ENCODE measurements at regions not wholly inside any gene's neighbourhood (a gene's known extent, or its start where the extent isn't known, plus 50 kb on each side); places are given as distances from the start of the nearest gene placed in this dataset.
"Not testable (repeated sequence)": the region's sequence is repeated elsewhere in the genome, so short reads cannot be mapped to it uniquely, and the experiment has no call there.

DNA sequence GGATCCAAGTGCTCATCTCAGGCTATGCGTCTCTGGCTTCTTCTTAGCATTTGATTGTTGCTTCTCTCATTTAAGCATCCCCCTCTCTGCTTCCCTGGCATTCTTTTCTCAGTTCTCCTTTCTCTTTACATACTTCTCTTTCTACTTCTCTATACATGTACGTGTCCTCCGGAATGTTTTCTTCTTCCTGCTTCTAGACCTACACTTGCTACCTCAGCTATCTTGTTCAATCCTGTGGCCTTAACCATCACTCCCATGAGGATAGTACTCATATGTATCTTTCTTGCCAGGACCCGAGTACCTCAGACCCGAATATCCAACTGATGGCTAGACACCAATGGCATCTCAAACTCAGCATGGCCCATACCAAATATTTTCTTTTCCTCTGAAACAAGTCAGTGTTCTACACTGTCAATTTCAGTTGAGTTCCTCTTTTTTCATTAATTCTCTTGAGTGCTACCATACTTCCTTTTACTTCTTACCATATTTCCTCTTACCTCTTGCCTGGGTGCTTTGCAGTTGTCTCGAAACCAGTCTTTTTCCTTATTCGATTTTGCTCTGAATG, 115.1 kb upstream of the SLC38A2 start:
- peak in 1 of 2 donors; percentile 19 for DNase-seq

DNA sequence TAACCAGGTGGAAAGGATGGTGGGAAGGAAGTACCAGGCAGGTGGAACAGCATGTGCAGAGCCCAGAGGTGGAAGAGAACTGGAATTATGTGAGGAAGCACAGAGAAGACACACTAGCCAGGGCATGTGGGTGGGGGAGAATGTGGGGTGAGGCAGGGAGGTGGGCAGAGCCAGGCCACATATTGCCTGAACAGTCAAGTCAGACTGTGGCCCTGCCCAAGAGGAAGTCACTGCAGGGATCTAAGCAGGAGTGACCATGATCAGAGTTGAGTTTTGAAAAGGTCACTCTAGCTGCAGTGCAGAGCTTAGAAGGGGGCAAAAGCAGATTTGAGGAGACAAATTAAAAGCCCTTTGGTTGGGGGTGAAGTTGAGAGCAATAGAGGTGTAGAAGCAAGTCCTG, 114.0 kb upstream of the SLC38A2 start:
- DNase-seq, result no peak

DNA sequence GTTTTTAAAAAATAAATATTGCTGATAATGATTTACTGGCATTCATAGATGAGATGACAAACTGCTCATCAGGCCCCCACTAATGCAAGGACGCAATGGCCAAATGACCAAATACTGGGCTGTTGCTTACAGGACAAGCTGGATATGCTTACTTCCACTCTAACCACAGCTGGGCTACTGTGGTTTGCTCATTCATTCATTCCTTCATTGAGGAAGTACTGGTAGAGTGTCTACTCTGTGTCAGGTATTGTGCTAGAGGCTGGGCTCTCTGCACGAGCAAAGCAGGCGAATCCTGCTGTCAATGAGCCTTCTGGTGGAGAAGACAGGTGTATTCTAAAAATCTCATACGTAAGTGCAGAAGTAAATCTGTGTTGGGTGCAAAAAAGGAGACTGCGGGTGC, 113.3 kb upstream of the SLC38A2 start:
- DNase-seq, result no peak

DNA sequence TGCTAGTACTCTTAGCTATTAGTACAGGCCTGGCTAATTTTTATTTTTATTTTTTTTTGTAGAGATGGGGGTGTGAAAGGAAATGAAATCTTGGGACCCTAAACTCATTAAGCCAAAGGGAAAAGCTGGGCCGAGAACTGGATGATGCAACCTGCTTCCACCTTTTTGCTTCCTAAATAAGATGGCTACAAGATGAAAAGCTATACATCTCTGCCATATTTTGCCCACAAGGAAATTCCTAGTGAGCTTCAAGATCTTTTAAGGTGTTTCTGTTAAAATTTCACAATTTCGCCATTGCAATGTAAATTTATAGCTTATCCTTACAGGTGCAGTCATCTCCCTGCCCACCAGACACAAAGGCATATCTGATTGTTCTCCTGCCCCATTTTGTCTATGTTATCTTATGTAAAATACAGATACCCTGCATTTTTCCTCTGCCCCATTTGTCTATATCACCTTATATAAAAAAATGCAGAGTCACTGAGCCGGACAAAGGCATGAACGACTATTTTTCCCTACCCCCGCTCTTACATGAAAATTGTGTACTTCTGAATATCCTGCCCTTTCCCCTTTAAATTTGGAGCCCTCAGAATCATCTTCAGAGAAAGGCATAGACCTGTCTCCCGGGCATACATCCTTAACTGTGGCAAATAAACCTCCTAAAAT, 112.0 kb upstream of the SLC38A2 start:
- no peak for DNase-seq

DNA sequence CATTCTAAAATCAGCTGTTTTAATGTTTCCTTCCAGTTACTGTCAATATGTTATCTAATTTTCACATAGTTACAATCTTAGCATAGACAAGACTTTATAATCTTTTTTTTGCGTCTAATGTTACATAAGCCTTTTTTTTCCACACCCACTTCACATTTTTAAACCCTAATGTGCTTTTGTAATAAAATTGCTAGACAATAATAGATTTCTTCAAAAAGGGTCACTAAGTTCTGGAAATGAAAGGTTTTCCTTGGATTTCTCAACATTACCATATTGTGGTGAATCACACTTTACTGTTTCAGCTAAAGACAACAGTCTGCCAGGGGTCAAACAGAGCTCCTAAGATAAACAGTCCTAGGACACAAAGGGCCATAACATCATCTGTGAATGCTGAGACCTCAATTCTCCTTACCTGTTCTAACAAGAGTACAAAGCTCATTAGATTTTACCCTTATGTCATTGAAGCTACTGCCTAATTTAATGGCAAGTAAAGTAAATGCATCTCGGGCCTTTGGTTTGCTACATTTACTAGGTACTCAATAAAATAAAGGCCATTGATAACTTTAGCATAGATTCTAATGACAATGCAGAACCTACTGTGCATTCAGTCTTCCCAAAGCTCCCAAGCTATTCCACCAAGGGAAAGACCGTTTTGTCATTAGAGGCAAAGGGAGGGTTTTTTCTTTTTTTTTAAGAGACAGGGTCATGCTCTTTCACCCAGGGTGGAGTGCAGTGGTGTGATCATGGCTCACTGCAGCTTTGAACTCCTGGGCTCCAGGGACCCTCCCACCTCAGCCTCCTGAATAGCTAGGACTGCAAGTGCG, 111.2 kb upstream of the SLC38A2 start:
- no peak for DNase-seq

DNA sequence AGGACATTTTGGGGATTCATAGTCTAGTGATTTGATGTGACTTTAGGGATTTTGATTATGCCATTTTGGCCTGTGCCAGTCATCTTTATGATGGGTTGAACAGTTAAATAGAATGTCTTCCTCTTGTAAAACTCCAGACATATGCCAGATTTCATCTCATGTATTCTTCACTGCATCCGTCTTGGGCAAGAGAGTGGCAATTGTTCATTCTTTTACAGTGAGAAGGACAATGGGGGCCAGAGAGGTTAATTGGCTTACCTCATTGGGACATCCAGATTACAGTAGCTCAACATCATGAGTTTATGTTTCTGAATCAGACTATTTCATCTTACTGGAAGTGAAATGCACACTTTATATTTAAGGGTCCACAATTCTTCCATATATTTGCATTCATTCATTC, 108.2 kb upstream of the SLC38A2 start:
- no peak for DNase-seq

DNA sequence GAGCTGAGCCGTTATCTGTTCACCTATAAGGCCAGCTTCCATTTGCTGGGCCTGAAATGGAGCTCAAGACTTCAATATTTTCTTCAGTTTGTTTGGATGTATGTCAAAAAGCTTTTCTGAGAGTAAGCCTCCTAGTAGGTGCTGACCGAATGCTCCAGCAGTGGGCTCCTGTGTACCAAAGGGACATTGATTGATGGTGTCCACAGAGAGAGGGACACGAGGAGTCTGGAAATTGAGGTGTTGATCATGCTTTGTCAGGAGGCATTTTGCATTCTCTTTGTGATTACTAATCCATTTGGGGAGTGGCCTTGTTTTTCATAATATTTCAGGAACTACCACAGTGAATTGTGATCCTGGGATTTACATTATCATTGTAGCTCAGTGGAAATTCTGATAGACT, 107.7 kb upstream of the SLC38A2 start:
- no peak for DNase-seq

DNA sequence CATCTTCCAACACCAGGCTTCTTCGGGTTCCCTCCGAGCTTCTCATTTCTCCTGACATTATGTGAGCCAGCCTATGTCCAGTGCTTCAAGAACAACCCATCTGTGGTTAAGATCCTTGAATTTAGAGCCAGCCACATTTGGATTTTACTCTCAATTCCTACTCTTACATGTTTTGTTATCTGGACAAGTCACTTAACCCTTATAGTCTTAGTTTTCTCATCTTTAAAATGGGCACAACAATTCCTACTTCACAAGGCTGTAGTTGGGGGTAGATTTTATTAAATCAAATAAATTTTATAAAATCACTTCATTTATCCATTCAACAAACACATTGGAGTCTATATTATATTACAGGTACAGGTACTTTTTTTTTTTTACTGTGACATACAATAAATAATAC, 105.5 kb upstream of the SLC38A2 start:
- no peak for DNase-seq

DNA sequence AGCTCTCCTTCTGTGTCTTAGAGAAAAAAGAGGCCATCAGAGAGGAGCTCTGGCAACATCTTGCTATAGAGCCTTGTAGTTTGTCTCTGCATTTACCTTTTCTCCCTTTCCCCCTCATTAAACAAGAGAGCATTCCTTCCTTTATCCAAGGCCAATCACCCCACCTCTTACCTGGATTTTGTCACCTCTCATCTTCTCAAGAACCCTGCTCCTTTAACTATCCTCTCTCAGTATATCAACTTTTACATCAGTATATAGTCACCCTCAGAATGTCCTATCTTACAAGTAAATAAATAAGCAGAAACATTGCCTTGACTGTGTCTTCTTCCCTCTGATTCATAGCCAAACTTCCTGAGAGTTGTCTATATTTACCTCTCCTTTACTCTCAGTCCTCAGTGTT, 105.0 kb upstream of the SLC38A2 start:
- DNase-seq, result no peak

DNA sequence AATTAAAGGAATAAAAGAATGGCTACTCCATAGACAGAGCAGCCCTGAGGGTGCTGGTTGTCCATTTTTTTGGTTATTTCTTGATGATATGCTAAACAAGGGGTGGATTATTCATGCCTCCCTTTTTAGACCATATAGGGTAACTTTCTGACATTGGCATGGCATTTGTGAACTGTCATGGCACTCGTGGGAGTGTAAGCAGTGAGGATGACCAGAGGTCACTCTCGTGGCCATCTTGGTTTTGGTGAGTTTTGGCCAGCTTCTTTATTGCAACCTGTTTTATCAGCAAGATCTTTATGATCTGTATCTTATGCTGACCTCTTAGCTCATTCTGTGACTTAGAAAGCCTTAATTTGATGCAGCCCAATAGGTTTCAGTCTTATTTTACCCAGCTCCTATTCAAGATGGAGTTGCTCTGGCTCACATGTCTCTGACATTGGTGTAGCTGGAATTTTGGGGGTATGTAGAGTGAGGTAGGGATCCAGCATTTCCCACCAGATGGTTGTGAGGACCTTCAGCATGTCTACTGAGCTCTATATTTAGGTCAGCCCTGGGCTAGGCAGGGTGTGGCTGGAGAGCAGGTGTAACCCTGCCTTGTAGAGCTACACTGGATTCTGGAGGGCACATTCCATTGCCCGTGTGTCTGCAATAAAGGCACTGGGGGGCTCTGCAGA, 103.5 kb upstream of the SLC38A2 start:
- DNase-seq, result no peak

DNA sequence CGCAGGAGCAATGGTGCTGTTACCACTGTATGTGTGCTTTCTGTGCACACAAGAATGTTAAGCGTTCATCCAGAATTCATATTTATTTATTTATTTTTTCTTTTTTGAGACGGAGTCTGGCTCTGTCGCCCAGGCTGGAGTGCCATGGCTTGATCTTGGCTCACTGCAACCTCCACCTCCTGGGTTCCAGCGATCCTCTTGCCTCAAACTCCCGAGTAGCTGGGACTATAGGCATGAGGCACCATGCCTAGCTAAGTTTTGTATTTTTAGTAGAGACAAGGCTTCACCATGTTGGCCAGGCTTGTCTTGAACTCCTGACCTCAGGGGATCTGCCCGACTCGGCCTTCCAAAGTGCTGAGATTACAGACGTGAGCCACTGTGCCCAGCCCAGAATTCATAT, 101.8 kb upstream of the SLC38A2 start:
- DNase-seq, result not testable (repeated sequence)

DNA sequence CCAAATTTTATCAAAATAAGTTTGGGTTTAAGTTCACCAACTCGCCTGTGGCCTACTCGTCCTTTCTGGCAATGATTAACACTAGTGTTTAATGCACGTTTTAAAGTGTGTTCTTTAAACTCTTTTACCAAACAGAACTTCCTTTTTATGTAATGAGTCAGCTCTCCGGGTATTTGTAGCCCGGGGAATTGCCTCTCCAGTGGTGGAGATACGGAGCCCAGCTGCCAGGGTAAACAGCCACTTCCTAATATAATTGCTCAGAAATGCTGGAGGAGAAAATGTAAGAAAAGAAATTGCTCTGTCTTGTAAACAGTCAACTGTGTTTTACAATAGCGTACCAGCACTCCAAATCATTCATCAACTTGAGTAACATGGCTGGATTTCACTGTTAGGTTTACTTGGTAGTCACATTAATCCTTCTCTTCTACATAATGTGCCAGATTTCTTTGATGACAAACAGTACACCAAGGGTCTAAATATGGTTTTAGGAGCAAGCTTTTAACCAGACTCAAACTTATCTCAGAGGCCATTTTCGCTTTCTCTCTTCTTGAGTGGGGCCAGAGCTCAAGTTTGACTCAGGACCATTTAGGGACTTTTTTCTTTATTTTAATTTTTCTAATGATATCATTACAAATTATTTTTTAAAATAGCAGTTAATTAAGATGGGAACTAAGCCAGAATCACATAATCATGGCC, 101.2 kb upstream of the SLC38A2 start:
- peak in 1 of 2 donors; percentile 43 for DNase-seq

DNA sequence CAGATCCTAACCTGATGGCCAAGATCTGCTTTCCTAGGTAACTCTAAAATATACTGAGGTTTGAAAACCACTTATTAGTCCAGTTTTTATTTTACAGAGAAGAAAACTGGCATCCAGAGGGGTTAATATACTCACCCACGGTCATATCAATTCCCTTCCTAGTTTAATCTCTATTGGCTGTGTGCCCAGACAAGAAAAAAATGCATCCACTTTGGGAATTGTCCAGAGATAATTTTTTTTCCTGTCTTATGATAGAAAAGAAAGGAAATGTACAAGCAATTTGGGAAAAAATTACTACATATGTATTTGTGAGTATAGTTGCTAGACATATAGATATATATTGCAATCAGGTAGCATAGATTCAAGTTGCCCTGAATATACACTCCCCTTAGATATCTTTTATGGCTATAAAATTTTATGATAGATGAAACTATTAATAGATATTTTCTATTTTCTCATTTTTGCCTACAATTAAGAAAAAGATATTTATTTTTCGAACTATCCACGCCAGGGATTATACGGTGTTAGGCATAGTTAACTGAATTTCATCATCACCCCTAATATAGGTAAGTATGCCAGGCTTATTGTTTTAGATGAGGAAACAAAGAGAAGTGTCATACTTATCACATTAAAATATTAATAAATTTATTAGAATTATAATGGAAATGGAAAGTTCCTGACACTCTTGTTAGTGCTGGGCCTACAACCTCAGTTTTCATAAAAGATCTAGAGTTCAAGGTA, 100.5 kb upstream of the SLC38A2 start:
- DNase-seq, result no peak

DNA sequence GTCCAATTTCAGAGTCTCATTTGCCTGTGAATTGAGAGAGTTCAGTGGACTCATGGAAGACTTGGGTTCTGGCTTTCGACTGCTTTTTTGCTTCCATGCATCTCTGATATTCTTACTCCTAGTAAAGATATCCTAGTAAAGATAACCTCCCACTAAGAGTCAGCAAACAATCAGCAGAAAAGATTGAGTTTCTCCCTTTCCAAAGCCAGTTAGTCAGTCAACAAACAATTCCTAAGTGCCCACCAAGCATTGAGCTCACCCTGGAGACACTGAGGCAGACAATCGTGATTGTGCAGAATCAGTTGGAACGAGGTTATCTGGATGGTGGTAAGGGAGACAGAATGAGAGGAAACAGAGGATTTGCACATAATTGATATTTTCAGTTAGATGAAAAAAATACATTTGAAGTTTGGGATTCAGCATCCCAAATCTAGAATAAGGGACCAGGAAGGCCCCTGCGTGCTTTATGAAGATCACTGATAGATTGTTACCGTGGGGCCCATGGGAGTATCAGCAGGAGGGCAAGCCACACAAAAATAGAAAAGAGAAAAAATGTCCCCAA, 99.7 kb upstream of the SLC38A2 start:
- DNase-seq, result no peak

DNA sequence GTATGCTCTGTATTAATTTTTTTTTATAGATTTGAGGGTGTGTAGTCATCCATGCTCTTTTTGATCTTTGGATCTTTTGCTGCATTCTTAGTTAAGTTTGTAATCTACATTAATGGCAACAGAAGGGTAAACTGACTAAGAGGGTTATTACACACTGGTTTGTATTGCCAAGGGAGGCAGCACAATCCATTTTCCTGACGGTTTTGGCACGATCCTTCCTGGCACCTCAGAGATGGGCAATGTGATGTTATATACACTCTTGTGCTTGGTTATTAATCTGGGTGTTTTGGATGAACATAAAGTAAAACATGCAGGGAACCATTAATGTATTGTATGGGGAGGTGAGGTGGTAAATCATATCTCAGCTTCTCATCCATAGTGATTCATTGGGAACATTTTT, 98.8 kb upstream of the SLC38A2 start:
- no peak for DNase-seq

DNA sequence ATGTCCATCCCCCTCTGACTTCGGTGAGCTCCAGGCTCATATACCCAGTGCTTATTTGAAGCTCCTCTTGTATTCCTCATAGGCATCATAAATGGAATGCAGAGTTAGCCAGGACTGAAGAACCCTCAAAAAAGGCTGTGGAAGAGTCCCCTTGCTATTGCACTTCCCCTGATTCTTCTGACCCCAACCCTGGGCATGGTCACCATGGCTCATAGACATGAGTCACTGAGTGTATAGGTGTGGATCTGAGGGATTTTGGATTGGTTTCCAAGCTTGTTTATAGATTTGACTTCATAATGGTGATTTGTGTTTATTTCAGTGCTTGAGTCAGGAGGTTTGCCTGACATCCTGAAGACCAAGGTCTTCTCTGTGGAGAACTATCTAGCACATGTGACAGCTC, 98.4 kb upstream of the SLC38A2 start:
- DNase-seq, result no peak

DNA sequence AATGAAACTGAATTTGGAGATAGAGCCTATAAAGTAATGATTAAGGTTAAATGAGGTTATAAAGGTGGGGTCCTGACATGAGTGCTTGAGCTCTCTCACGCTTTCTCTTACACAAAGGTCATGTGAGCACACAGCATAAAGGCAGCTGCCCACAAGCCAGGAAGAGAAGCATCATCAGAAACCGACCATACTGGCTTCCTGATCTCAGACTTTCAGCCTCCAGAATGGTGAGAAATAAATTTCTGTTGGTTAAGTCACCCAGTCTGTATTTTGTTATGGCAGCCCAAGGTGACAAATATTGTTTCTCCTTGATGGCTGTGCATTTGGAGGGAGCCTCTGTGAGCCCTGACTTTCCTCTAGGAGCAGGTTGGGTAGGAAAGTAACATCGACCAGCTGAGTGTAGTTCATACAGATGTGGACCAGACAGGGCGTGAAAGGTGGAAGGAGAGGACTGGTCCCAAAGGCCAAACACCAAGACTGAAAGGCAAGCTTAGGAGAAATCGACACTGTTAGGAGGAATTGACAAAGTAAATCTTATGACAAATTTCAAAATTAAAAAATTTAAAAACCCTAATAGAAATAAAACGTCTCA, 97.6 kb upstream of the SLC38A2 start:
- DNase-seq, result peak; percentile 8 to 22

DNA sequence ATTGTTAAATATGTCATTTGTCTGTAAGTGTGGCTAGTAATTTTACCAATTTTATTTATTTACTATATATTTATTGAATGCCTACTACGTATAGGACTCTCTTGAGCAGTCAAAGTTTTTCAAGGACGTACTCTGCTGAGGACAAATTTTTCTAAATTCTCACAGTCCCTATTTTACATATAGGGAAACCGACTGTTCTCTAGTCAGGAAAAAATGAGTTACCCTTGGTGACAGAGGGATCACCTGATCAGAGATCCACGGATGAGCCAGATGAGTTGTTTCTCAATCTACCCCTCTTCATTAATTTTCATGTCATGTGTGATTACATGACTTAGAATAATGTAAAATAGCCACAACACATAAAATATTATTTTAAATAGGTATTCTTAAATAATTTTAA, 96.2 kb upstream of the SLC38A2 start:
- DNase-seq, result no peak

DNA sequence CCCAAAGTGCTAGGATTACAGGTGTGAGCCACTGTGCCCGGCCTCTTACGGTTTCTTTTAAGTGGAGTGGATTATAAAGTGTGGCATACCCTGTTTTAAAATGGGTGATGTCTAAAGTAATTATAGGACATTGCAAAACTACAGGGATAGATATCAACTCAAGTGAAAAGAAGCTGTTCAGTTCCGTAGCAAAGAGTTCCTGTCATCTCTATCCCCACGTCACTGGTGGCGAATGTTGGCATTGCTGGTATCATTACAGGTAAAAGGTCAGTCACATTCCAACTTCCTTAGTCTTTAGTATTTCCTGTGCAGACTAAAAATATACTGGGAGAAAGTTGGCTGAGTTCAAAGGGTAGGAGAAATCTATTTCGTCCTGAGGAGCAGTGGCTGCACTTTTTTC, 95.6 kb upstream of the SLC38A2 start:
- no peak for DNase-seq

DNA sequence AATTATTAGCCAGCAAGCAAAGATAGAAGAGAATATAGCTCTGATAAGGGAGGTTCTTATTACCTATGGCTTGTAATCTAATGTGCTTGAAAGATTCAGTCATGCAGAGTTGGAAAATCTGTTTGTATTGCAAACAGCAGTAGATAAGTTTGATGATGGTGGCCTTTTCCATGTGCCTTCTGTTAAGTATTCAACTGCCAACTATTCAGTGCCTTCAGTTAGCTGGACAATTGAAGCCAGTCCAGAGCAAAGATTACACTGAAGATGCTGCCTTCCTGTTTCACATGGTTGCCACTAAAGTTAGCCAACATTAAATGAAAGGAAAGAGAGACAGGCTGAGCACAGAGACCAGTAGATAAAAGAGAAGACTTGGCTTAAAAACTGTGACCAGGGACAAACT, 92.7 kb upstream of the SLC38A2 start:
- DNase-seq, result no peak

DNA sequence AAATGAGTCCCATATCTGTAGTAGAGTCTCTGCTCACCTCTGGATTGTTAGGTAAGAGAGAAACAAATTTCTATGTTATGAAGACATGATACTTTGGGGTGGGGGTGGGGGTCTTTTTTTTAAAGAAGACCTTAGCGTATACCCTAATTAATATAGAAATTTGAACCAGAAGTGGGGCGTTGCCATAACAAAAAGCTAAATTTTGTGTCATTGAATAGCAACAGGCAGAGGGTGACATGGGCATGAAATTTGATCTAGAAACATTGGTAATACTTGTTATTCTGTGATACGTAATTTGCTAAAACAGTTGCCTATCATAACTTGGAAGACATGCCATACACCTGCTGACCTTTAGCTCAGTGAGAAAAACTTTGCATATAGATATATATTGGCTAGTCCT, 92.3 kb upstream of the SLC38A2 start:
- DNase-seq, result no peak
